ENCODE measurements at regions not wholly inside any gene's neighbourhood (a gene's known extent, or its start where the extent isn't known, plus 50 kb on each side); places are given as distances from the start of the nearest gene placed in this dataset.

DNA sequence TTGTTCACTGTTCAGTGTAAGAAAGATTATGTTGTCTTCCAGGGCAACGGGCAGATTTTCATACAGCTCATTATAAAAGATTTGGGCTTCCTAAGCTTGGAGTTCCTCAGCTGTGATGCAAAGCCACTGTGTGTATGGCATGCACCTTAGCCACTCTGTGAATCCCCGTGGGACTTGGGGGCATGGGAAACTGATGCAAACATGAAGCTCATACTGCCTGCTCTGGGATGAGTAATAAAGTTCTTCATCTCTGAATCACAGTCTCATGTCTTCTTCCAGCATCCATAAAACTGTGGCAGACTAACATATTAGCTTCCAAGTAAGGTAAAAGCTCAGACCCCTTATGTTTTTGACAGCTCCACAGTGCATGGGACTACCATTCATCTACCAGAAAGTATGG, 154.3 kb upstream of the RORA start:
- no peak overlapping the region for H3K9ac ChIP-seq (ENCODE audit: control insufficient read depth, extremely low read depth, insufficient read depth, low read length)
- no peaks in the 10 kb centered on the region for H3K27me3 ChIP-seq (ENCODE audit: control insufficient read depth, extremely low read depth, insufficient read depth, low read length)
- H3K4me3 ChIP-seq (ENCODE audit: control insufficient read depth in 2 of 3, extremely low read depth in 1 of 3, insufficient read depth in 2 of 3, low read depth in 1 of 3, low read length in 3 of 3), result no peak overlapping the region
- dilution Hi-C loops (cut with MboI; ENCODE audit: extremely low pct_ligation_motif_present, low sequenced_read_pairs), result no loop called here
- no peak for TF ChIP-seq EZH2 (IDR thresholded peaks at IDR 0.05; ENCODE audit: low read length)
- TF ChIP-seq, protein P1, sequence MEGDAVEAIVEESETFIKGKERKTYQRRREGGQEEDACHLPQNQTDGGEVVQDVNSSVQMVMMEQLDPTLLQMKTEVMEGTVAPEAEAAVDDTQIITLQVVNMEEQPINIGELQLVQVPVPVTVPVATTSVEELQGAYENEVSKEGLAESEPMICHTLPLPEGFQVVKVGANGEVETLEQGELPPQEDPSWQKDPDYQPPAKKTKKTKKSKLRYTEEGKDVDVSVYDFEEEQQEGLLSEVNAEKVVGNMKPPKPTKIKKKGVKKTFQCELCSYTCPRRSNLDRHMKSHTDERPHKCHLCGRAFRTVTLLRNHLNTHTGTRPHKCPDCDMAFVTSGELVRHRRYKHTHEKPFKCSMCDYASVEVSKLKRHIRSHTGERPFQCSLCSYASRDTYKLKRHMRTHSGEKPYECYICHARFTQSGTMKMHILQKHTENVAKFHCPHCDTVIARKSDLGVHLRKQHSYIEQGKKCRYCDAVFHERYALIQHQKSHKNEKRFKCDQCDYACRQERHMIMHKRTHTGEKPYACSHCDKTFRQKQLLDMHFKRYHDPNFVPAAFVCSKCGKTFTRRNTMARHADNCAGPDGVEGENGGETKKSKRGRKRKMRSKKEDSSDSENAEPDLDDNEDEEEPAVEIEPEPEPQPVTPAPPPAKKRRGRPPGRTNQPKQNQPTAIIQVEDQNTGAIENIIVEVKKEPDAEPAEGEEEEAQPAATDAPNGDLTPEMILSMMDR (optimal IDR thresholded peaks at IDR 0.05 in 1 of 3, IDR thresholded peaks at IDR 0.05 in 1 of 3, conservative IDR thresholded peaks at IDR 0.05 in 1 of 3; ENCODE audit: extremely low read depth in 1 of 3, insufficient read depth in 2 of 3, low read length in 3 of 3), result no peak
- no peaks in the 10 kb centered on the region for H3K9me3 ChIP-seq (ENCODE audit: control insufficient read depth, low read depth, low read length)
- no peaks in the 10 kb centered on the region for H3K79me2 ChIP-seq (ENCODE audit: control insufficient read depth, insufficient read depth, low read length)
- DNase-seq (ENCODE audit: low read depth, low spot score) (no peak), FAIRE-seq (no peak)
- H3K27ac ChIP-seq (ENCODE audit: control insufficient read depth, insufficient read depth, low read length), result no peak overlapping the region
- no peak overlapping the region for H3K4me2 ChIP-seq (ENCODE audit: control insufficient read depth, extremely low read depth, insufficient read depth, low read depth, low read length)
- no peak overlapping the region for H2AFZ ChIP-seq (ENCODE audit: control insufficient read depth, low read length)
- no peaks in the 10 kb centered on the region for H4K20me1 ChIP-seq (ENCODE audit: control insufficient read depth, extremely low read depth, insufficient read depth, low read length)
- no peaks in the 10 kb centered on the region for H3K36me3 ChIP-seq (ENCODE audit: control insufficient read depth in 2 of 2, extremely low read depth in 1 of 2, insufficient read depth in 2 of 2, low read length in 2 of 2)
- H3K9me1 ChIP-seq (ENCODE audit: control insufficient read depth, extremely low read depth, insufficient read depth, low read length), result no peaks in the 10 kb centered on the region
- no peaks in the 10 kb centered on the region for H3K4me1 ChIP-seq (ENCODE audit: control insufficient read depth, extremely low read depth, insufficient read depth, low read length)

- Histone ChIP-seq H2AFZ (ENCODE audit: control insufficient read depth, low read length) (no peak overlapping the region), H3K27me3 (ENCODE audit: control insufficient read depth, extremely low read depth, insufficient read depth, low read length) (no peaks in the 10 kb centered on the region), H3K9me3 (ENCODE audit: control insufficient read depth, low read depth, low read length) (no peaks in the 10 kb centered on the region), H3K27ac (ENCODE audit: control insufficient read depth, insufficient read depth, low read length) (no peak overlapping the region), H3K9ac (ENCODE audit: control insufficient read depth, extremely low read depth, insufficient read depth, low read length) (no peak overlapping the region), H3K79me2 (ENCODE audit: control insufficient read depth, insufficient read depth, low read length) (no peaks in the 10 kb centered on the region), H3K4me3 (ENCODE audit: control insufficient read depth in 2 of 3, extremely low read depth in 1 of 3, insufficient read depth in 2 of 3, low read depth in 1 of 3, low read length in 3 of 3) (no peak overlapping the region), H3K9me1 (ENCODE audit: control insufficient read depth, extremely low read depth, insufficient read depth, low read length) (no peaks in the 10 kb centered on the region), H4K20me1 (ENCODE audit: control insufficient read depth, extremely low read depth, insufficient read depth, low read length) (no peaks in the 10 kb centered on the region), H3K4me1 (ENCODE audit: control insufficient read depth, extremely low read depth, insufficient read depth, low read length) (no peaks in the 10 kb centered on the region), H3K4me2 (ENCODE audit: control insufficient read depth, extremely low read depth, insufficient read depth, low read depth, low read length) (no peak overlapping the region), H3K36me3 (ENCODE audit: control insufficient read depth in 2 of 2, extremely low read depth in 1 of 2, insufficient read depth in 2 of 2, low read length in 2 of 2) (no peaks in the 10 kb centered on the region)
- TF ChIP-seq EZH2 (IDR thresholded peaks at IDR 0.05; ENCODE audit: low read length), result no peak
- TF ChIP-seq, protein P1 (optimal IDR thresholded peaks at IDR 0.05 in 1 of 3, IDR thresholded peaks at IDR 0.05 in 1 of 3, conservative IDR thresholded peaks at IDR 0.05 in 1 of 3; ENCODE audit: extremely low read depth in 1 of 3, insufficient read depth in 2 of 3, low read length in 3 of 3), result no peak
- DNase-seq (ENCODE audit: low read depth, low spot score) (no peak), FAIRE-seq (no peak)
- dilution Hi-C loops (cut with MboI; ENCODE audit: extremely low pct_ligation_motif_present, low sequenced_read_pairs), result no loop called here
Measured at GRCh38 chr15:61382927-61383326, 153.8 kb upstream of the RORA start.

All from keratinocyte (primary cell).